GM19372 (cell line): ENCODE measurements at regions not wholly inside any gene's neighbourhood (a gene's known extent, or its start where the extent isn't known, plus 50 kb on each side); places are given as distances from the start of the nearest gene placed in this dataset.
"Not testable (repeated sequence)": the region's sequence is repeated elsewhere in the genome, so short reads cannot be mapped to it uniquely, and the experiment has no call there.

ENCODE experiments used
- ATAC-seq: cut with Tn5 transposase; IDR thresholded peaks from one replicate; pipeline ENCODE4 v1.9.1; 2021; ENCODE audit warnings: mild to moderate bottlenecking, low read depth, moderate library complexity; ENCODE audit not compliant: unreplicated experiment

DNA sequence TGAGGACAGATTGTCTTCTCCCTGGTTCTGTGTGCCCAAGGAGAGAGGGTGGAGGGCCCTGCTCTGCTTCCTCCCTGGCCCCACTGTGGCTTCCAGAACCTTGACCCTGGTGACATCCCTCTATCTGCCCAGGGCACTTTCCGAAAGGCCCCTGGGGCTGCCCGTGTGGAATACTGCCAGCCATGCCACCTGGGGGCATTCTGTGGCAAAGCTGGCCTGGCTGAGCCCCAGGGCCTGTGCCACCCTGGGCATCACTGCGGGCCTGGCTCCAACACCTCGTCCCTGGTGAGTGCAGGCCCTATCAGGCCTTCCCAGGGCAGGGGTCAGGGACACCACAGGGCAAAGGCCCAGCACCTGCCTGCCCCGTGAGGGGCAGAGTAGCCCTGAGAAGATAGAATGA lies 123.7 kb upstream of the MTLN start:
- not testable (repeated sequence) for ATAC-seq

GRCh38 chr2:110335415-110336049 lies 123.2 kb upstream of the MTLN start:
- ATAC-seq: not testable (repeated sequence)

DNA sequence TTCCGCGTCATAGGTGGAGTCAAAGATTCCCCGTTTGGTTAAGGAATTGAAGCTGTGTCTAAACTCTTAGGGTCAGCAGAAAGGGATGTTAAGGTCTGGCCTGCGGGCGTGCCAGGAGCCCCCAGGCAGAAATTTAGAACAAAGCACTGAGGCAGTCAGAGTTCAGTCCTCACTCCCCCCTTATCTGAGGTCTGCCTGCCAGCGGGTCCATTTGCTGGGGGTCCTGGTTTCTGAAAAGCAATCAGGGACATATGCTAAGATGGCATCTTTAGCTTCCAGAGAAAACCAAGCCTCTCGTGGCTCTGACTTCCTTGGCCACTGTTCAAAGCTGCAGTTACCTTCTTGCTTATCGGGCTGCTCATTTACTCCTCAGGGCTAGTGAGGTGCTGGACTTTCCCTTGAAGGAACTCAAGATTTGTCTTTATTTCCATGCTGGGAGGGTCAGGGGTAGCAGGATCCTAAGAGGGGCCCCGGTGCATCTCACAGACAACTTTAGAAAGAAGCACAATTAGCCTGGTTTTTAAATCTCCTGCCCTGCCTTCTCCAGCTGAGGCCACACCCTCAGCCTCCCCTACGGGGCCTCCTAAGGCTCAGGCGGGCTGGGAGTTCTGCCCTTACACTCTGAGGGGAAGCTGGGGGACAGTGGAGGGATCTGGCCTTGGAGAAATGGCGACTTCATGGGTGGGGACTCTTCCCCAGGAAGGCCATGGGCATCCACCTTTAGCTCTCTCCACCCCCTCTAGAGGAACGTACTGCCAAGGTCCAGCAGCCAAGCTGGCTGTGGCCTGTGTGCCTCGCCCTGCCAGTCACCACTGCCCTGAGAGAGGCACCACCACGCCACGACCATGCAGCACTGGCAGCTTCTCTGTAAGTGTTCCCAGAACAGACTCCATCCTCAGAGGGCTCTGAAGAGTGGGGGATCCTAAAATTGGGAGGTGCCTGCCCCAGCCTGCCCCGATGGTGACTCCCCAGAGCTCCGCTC lies 121.1 kb upstream of the MTLN start:
- not testable (repeated sequence) for ATAC-seq

DNA sequence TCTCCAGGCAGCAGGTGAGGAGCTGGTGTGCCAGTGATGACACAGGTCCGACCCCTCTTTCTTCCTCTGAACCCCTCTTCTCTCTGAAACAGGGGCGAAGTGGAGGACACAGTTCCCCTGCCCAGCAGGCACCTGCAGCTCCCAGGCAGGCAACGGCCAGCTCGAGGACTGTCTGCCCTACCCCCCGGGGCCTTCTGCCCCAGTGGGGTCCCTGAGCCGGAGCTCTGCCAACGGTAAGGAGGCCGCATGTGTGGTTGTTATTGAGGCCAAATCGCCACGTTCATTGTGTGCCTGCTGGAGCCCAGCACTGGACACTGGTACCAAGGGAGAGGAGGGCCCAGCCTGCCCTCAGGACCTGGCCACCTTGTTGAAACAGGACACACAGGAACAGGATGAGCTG lies 119.3 kb upstream of the MTLN start:
- ATAC-seq: not testable (repeated sequence)

DNA sequence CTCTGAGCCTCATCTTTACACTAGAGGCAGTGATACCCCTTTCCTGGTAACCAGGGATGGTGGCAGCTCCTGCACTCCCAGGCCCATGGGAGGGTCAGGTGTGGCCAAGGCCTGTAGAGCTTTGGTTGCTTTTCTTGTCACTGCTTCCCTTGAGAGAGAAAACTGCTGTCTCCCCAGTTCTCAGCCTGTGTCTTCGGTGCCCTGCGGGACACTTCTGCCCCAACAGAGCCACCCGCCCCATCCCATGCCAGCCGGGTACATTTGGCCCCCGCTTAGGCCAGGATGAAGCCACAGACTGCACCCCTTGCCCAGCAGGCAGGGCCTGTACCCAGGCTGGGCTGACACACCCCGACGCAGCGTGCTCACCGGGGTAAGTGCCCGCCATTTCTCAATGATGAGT lies 117.4 kb upstream of the MTLN start:
- ATAC-seq: not testable (repeated sequence)

DNA sequence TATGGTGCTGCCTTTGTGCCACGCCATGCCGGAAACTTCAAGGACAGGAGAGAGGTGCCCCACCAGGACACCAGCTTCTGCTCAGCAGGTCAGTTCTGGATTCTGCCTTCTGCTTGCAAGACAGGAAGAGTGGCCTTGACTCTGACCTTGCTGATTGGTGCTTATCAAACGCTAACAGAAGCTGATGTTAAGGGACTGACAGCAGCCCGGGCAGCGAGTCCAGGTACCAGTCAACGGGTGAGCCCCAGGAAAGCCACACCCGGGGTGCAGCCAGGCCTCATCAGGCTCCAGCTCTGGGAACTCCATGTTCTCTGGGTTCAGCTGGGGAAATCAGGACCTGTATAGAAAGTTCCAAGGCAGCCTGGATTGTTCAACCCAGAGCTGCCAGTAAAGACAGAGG lies 116.8 kb upstream of the MTLN start:
- not testable (repeated sequence) for ATAC-seq

DNA sequence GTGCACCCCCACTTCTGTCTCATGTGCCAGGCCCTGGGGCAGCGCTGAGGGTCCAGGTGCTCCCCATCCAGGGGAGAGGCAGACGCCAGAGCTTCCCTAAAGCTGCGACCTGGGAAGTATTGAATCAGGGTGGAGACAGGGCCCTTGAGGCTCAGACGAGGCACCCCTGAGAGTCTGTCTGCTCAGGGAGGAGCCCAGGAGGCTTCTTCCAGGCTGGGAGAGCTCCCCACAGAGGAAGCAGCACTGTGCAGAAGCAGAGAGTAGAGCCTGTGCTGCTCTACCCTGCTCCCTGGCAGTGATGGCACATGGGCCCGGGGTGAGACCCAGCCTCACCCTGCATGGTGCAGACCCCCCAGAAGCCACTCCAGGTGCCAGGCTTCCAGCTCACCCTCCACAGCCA lies 116.3 kb upstream of the MTLN start:
- not testable (repeated sequence) for ATAC-seq

DNA sequence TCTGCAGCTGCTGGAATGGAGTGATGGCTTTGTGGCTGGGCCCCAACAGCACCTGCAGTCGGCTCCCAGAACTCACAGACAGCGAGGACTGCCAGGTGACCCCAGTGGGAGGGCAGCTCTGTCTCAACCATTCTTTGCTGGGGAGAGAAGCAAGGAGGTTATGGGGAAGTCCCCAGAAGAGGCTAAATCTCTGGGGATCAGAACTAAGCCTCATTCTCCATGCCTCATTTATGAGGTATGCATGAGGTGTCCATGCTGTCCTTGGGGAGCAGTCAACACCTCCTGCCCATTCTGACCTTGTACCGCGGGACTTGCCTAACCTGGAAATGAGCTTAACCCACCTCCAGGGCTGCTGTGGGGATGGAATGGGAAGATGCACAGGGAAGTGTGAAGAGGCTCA lies 111.5 kb upstream of the MTLN start:
- not testable (repeated sequence) for ATAC-seq

DNA sequence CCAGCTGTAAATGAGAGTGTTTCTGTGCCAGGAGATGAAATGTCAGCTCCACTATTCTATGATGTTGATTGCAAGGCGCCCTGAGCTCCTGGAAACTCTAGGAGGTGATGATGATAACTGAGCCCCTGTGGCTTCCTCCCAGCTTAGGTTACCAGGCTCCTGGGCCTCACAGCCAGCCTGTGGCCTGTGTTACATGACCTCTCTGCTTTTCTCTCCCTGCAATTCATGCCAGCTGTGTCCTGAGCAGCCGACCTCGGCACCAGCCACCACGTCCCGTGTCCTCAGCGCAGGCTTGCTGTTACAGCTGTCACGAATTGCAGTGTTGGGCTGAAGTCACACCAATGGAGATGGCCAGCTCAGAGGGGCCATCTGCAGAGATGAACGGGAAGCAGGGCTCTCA lies 110.2 kb upstream of the MTLN start:
- not testable (repeated sequence) for ATAC-seq

- ATAC-seq: not testable (repeated sequence)
Observed at GRCh38 chr2:110320834-110321563, 108.7 kb upstream of the MTLN start.

DNA sequence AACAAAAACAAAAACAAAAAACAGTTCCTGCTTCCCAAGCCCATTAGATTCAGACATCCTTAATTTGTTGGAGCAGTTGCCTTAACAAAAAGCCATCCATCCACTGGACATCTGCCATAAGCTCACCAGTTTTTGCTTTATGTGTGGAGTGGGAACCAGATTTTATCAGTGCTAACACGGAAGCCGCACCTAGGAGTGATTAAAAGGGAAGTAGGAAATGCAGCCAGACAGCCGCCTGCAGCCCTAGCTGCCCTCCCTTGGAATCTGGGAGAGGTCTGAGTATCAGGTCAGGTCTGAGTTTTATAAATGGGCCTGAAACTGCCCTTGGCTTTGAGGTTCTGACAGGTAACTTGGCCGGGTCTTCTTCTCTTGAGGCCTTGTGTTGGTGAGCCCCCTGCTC lies 106.6 kb upstream of the MTLN start:
- not testable (repeated sequence) for ATAC-seq

- not testable (repeated sequence) for ATAC-seq
Observed at GRCh38 chr2:110317377-110317776, 105.0 kb upstream of the MTLN start.

DNA sequence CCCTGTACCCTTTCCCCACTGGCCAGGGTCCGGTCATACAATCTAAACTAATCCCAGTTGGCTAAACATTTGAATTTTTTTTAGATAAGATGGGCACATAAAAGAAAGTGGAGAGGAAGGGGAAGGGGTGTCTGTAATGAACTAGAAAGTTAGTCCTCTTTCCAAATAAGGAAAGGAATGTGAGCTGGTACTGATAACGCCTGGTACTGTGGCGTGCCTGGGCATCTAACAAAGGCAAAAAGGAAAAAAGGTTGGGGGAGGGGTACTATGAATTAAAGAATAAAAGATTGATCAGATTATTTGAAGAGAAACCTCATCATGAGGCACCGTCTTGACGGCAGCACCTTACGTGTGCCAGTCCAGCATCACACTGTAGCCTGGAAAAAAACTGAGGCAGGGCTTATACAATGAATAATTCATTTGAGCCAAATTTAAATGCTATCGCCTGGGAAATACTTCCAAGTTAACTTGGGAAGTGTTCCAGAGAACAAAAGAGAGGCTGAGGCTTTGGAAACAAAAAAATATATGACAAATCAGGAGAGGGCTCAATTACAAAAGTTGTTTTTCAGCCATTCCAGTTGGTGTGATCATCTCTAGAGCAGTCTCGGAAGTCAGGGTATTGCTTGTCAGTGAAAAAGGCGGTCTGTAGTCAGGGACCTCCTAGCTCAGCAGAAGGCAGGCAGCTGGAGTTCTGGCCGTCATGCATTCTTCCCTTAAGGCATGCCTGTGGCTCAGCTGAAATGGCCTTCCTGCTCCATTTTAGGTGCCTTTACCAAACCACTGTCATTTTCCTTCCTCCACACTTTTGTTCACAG lies 103.9 kb upstream of the MTLN start:
- not testable (repeated sequence) for ATAC-seq

GRCh38 chr2:110315054-110315820 lies 102.9 kb upstream of the MTLN start:
- ATAC-seq: not testable (repeated sequence)

DNA sequence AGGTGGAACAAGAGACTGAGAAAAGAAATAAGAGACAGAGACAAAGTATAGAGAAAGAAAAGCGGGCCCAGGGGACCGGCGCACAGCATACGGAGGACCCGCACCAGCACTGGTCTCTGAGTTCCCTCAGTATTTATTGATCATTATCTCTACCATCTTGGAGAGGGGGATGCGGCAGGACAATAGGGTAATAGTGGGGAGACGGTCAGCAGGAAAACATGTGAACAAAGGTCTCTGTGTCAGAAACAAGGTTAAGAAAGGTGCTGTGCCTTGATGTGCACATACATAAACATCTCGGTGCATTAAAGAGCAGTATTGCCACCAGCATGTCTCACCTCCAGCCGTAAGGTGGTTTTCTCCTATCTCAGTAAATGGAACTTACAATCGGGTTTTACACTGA lies 102.1 kb upstream of the MTLN start:
- not testable (repeated sequence) for ATAC-seq

- ATAC-seq: not testable (repeated sequence)
Observed at GRCh38 chr2:110313032-110313431, 100.7 kb upstream of the MTLN start.

- ATAC-seq: not testable (repeated sequence)
Observed at GRCh38 chr2:110311713-110312444, 99.5 kb upstream of the MTLN start.

DNA sequence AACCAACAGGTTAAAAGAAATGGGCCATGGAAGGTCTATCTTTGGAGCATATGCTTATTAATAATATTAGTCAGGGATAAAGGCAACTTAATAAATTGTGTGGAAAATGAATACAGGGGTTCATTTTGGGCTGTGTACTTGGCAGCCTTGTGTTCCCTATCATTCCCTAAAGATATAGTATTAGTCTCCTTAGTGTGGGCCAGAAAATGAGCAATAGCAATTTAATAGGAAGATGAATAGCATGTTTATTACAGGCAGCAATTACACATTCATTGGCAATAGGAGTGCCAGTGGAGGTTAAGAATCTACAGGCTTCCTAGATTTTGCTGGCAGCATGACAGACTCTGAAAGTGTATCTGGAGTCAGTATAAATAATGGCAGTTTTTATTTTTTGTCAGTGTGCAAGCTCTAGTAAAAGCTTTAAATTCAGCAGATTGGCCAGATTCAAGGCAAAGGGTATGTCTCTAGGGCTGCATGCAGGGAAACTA lies 98.7 kb upstream of the MTLN start:
- not testable (repeated sequence) for ATAC-seq
